H9 (cell line): ENCODE measurements at regions not wholly inside any gene's neighbourhood (a gene's known extent, or its start where the extent isn't known, plus 50 kb on each side); places are given as distances from the start of the nearest gene placed in this dataset.

Experiments used
- DNase-seq: peaks from one replicate; pipeline ENCODE4 v3.0.0-alpha.2; 2017
- H2AFZ ChIP-seq: one replicate; pipeline ENCODE4 v1.6.1; 2013; ENCODE audit warnings: mild to moderate bottlenecking, low read length, control low read depth, moderate library complexity
- H2AK5ac ChIP-seq: 2 replicates; pipeline ENCODE4 v1.6.1; 2013; ENCODE audit warnings: low read length, control low read depth, mixed read lengths; ENCODE audit not compliant: insufficient read length
- H2BK120ac ChIP-seq: one replicate; pipeline ENCODE4 v1.6.1; 2013; ENCODE audit warnings: low read depth, mild to moderate bottlenecking, low read length, control low read depth, inconsistent platforms; ENCODE audit not compliant: poor library complexity, severe bottlenecking
- H2BK12ac ChIP-seq: 2 replicates; pipeline ENCODE4 v1.6.1; 2013; ENCODE audit warnings: low read length, control low read depth, mixed read lengths, low read depth; ENCODE audit not compliant: insufficient read length
- H2BK15ac ChIP-seq: 2 replicates; pipeline ENCODE4 v1.6.1; 2013; ENCODE audit warnings: low read depth, low read length, control low read depth
- H2BK20ac ChIP-seq: one replicate; pipeline ENCODE4 v1.6.1; 2013; ENCODE audit warnings: low read depth, mild to moderate bottlenecking, low read length, control low read depth, inconsistent platforms; ENCODE audit not compliant: poor library complexity, severe bottlenecking
- H2BK5ac ChIP-seq: 2 replicates; pipeline ENCODE4 v1.6.1; 2013; ENCODE audit warnings: low read length, control low read depth, mixed read lengths; ENCODE audit not compliant: insufficient read length
- H3K14ac ChIP-seq: 2 replicates; pipeline ENCODE4 v1.6.1; 2013; ENCODE audit warnings: low read length, control low read depth; ENCODE audit not compliant: insufficient read depth
- H3K18ac ChIP-seq: 2 replicates; pipeline ENCODE4 v1.6.1; 2013; ENCODE audit warnings: low read depth, mild to moderate bottlenecking, mixed read lengths, low read length, control low read depth; ENCODE audit not compliant: insufficient read length
- H3K23ac ChIP-seq: 2 replicates; pipeline ENCODE4 v1.6.1; 2013; ENCODE audit warnings: low read length, control low read depth, mixed read lengths, low read depth; ENCODE audit not compliant: insufficient read length
- H3K23me2 ChIP-seq: 2 replicates; pipeline ENCODE4 v1.6.1; 2013; ENCODE audit warnings: low read depth, mild to moderate bottlenecking, mixed read lengths, low read length, control low read depth; ENCODE audit not compliant: insufficient read length, poor library complexity, severe bottlenecking
- H3K27ac ChIP-seq: 2 replicates; pipeline ENCODE4 v1.5.1; 2013; ENCODE audit warnings: low read length, control low read depth, mixed read lengths, low read depth; ENCODE audit not compliant: insufficient read length
- H3K27me3 ChIP-seq: 2 replicates; pipeline ENCODE4 v1.6.1; 2013; ENCODE audit warnings: low read length, control low read depth, inconsistent platforms; ENCODE audit not compliant: insufficient read depth
- H3K4ac ChIP-seq: 2 replicates; pipeline ENCODE4 v1.6.1; 2013; ENCODE audit warnings: low read depth, mild to moderate bottlenecking, control low read depth, inconsistent platforms, low read length, moderate library complexity
- H3K4me1 ChIP-seq: 2 replicates; pipeline ENCODE4 v1.6.1; 2013; ENCODE audit warnings: low read length, control low read depth, inconsistent platforms; ENCODE audit not compliant: insufficient read depth
- H3K4me2 ChIP-seq: 2 replicates; pipeline ENCODE4 v1.6.1; 2013; ENCODE audit warnings: low read length, control low read depth, mixed read lengths; ENCODE audit not compliant: insufficient read length, insufficient read depth
- H3K56ac ChIP-seq: 2 replicates; pipeline ENCODE4 v1.6.1; 2013; ENCODE audit warnings: low read depth, mild to moderate bottlenecking, mixed read lengths, low read length, control low read depth; ENCODE audit not compliant: insufficient read length
- H3K79me1 ChIP-seq: 2 replicates; pipeline ENCODE4 v1.6.1; 2013; ENCODE audit warnings: low read depth, mild to moderate bottlenecking, moderate library complexity, low read length, control low read depth, inconsistent platforms; ENCODE audit not compliant: insufficient read depth, poor library complexity, severe bottlenecking
- H3K79me2 ChIP-seq: 2 replicates; pipeline ENCODE4 v1.6.1; 2013; ENCODE audit warnings: low read length, control low read depth, inconsistent platforms; ENCODE audit not compliant: insufficient read depth
- H3K9ac ChIP-seq: 2 replicates; pipeline ENCODE4 v1.6.1; 2013; ENCODE audit warnings: low read length, control low read depth, mixed read lengths; ENCODE audit not compliant: insufficient read length; ENCODE audit errors: extremely low read depth
- H3K9me3 ChIP-seq: one replicate; pipeline ENCODE4 v1.6.1; 2013; ENCODE audit warnings: low read depth, low read length, inconsistent platforms; ENCODE audit not compliant: control insufficient read depth
- H3T11ph ChIP-seq: one replicate; pipeline ENCODE4 v1.6.1; 2013; ENCODE audit warnings: mild to moderate bottlenecking, low read length, control low read depth, inconsistent platforms
- H4K20me1 ChIP-seq: one replicate; pipeline ENCODE4 v1.6.1; 2013; ENCODE audit not compliant: control insufficient read depth, insufficient read length, insufficient read depth
- H4K5ac ChIP-seq: 2 replicates; pipeline ENCODE4 v1.6.1; 2013; ENCODE audit warnings: low read depth, mild to moderate bottlenecking, mixed read lengths, low read length, control low read depth; ENCODE audit not compliant: insufficient read length
- H4K8ac ChIP-seq: replicated peaks from 2 replicates; pipeline ENCODE4 v1.6.1; 2013; ENCODE audit warnings: low read length, control low read depth, mixed read lengths, low read depth; ENCODE audit not compliant: insufficient read length
- H4K91ac ChIP-seq: 2 replicates; pipeline ENCODE4 v1.6.1; 2013; ENCODE audit warnings: low read depth, mild to moderate bottlenecking, moderate library complexity, mixed read lengths, low read length, control low read depth; ENCODE audit not compliant: insufficient read length
- H3K27ac Mint-ChIP-seq, 3 experiments: 2 replicates in 2 of 3; 3 replicates in 1 of 3; pipeline ENCODE4 v1.8.0; 2020 to 2021; ENCODE audit warnings: mixed read lengths in 3 of 3, mild to moderate bottlenecking in 1 of 3, moderate library complexity in 1 of 3
- H3K27me3 Mint-ChIP-seq: 2 replicates; pipeline ENCODE4 v1.8.0; 2021; ENCODE audit warnings: low read depth, mild to moderate bottlenecking, moderate library complexity, mixed read lengths
- H3K36me3 Mint-ChIP-seq, 3 experiments: 2 replicates in 2 of 3; 3 replicates in 1 of 3; pipeline ENCODE4 v1.8.0; 2020 to 2021; ENCODE audit warnings: low read depth in 3 of 3, mixed read lengths in 3 of 3; ENCODE audit not compliant: insufficient read depth in 1 of 3
- H3K4me1 Mint-ChIP-seq, 2 experiments: 2 replicates each; pipeline ENCODE4 v1.8.0; 2020; ENCODE audit warnings: mixed read lengths in 2 of 2
- H3K4me3 Mint-ChIP-seq, 2 experiments: 2 replicates in 1 of 2; 3 replicates in 1 of 2; pipeline ENCODE4 v1.8.0; 2020 to 2021; ENCODE audit warnings: mild to moderate bottlenecking in 2 of 2, mixed read lengths in 2 of 2, moderate library complexity in 1 of 2
- H3K9me3 Mint-ChIP-seq, 2 experiments: 2 replicates in 1 of 2; 3 replicates in 1 of 2; pipeline ENCODE4 v1.8.0; 2020; ENCODE audit warnings: mild to moderate bottlenecking in 2 of 2, mixed read lengths in 2 of 2, moderate library complexity in 1 of 2
- WGBS: extraction: QIAGEN DNeasy Blood & Tissue Kit; methylation state at CpG from one replicate; pipeline ENCODE4 v1.1.7; 2013; ENCODE audit warnings: missing lambda C conversion rate, low lambda C conversion rate, mixed read lengths; ENCODE audit not compliant: insufficient read length; ENCODE audit errors: extremely low coverage; 5-methylcytosine and 5-hydroxymethylcytosine counted together
- TF ChIP-seq, protein P1 (sequence below): fragments of 200-600 bp; sonication (generic); conservative IDR thresholded peaks from 3 replicates; pipeline ENCODE4 v1.8.0; 2021; ENCODE audit warnings: antibody characterized with exemption, mild to moderate bottlenecking

DNA sequence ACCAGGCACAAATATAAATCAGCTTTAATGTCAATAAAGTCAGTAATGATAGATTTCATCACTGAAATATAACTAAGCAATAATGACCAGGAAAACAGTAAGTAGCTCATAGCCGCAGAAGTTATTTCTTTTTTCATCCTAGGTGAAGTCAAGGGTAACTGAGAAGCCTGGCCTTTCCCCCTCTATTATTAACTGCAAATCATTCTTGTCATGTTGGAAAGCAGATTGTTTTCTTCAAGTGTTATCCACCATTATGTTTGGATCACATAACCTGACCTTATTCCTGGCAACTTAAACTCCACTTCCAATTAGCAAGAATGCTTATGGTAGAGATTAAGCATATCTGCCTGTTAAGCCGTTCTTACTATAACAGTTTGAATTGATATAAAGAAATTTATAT lies 603.4 kb upstream of the FOXG1 start:
- Histone ChIP-seq H2BK120ac (no peak overlapping the region), H2BK5ac (no peak overlapping the region), H2BK12ac (no peak overlapping the region), H3K79me1 (no peaks in the 10 kb centered on the region), H3K4me2 (no peak overlapping the region), H3K4ac (no peak overlapping the region), H3K56ac (no peak overlapping the region), H3K27ac (no peak overlapping the region), H3K14ac (no peak overlapping the region), H2BK15ac (no peak overlapping the region), H2AFZ (no peak overlapping the region), H4K8ac (no peak overlapping the region), H3K27me3 (no peaks in the 10 kb centered on the region), H3K23ac (no peak overlapping the region), H4K5ac (no peak overlapping the region), H3K79me2 (no peaks in the 10 kb centered on the region), H4K20me1 (no peaks in the 10 kb centered on the region), H2AK5ac (no peak overlapping the region), H4K91ac (no peak overlapping the region), H3K4me1 (no peaks in the 10 kb centered on the region), H3T11ph (no peak overlapping the region), H2BK20ac (no peak overlapping the region), H3K9me3 (no peaks in the 10 kb centered on the region), H3K23me2 (no peaks in the 10 kb centered on the region), H3K18ac (no peak overlapping the region), H3K9ac (no peak overlapping the region)
- TF ChIP-seq, protein P1, sequence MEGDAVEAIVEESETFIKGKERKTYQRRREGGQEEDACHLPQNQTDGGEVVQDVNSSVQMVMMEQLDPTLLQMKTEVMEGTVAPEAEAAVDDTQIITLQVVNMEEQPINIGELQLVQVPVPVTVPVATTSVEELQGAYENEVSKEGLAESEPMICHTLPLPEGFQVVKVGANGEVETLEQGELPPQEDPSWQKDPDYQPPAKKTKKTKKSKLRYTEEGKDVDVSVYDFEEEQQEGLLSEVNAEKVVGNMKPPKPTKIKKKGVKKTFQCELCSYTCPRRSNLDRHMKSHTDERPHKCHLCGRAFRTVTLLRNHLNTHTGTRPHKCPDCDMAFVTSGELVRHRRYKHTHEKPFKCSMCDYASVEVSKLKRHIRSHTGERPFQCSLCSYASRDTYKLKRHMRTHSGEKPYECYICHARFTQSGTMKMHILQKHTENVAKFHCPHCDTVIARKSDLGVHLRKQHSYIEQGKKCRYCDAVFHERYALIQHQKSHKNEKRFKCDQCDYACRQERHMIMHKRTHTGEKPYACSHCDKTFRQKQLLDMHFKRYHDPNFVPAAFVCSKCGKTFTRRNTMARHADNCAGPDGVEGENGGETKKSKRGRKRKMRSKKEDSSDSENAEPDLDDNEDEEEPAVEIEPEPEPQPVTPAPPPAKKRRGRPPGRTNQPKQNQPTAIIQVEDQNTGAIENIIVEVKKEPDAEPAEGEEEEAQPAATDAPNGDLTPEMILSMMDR: no peak
- H3K27ac Mint-ChIP-seq: no peak overlapping the region
- no peak overlapping the region for H3K4me3 Mint-ChIP-seq
- peaks cover 1% of the 10 kb centered on the region; the same call in 1 of the 2 replicates for H3K27me3 Mint-ChIP-seq
- WGBS: no CpG with 5 or more reads among the region's 2 CpGs
- no peak for DNase-seq
- H3K9me3 Mint-ChIP-seq: peaks cover 2 to 3% of the 10 kb centered on the region in 2 experiments; a peak in 2 of 5 replicates
- H3K36me3 Mint-ChIP-seq: peaks cover 2 to 4% (median 2%) of the 10 kb centered on the region in 3 experiments; a peak in 2 of 7 replicates
- no peaks in the 10 kb centered on the region for H3K4me1 Mint-ChIP-seq
